ENCODE measurements at regions not wholly inside any gene's neighbourhood (a gene's known extent, or its start where the extent isn't known, plus 50 kb on each side); places are given as distances from the start of the nearest gene placed in this dataset.

- TF ChIP-seq POLR2AphosphoS5 (IDR thresholded peaks at IDR 0.05; ENCODE audit: low read depth, low read length): no peak
- TF ChIP-seq SIN3A (IDR thresholded peaks at IDR 0.05; ENCODE audit: borderline replicate concordance, insufficient read depth, low read length): no peak
- no peak for TF ChIP-seq TAF1 (IDR thresholded peaks at IDR 0.05; ENCODE audit: borderline replicate concordance, insufficient read depth, low read length)
Observed at GRCh38 chr2:43005245-43005974, 213.0 kb upstream of the HAAO start.

All from PFSK-1 (cell line).